T-helper 2 cell treated with Interferon-gamma antibody and Interleukin-4, amounts not matched to agents 100 ng/mL and 5 ng/mL, for 36 hours (primary cell): ENCODE measurements at regions not wholly inside any gene's neighbourhood (a gene's known extent, or its start where the extent isn't known, plus 50 kb on each side); places are given as distances from the start of the nearest gene placed in this dataset.

Experiments used
- intact Hi-C: fragments of 100-400 bp; cut with micrococcal nuclease; formaldehyde crosslinking; loops from one replicate; pipeline ENCODE4 v1.15.1; 2023

GRCh38 chr4:130146773-130147172 lies 1050.8 kb downstream of the C4orf33 start:
- intact Hi-C loops = no loop called here

DNA sequence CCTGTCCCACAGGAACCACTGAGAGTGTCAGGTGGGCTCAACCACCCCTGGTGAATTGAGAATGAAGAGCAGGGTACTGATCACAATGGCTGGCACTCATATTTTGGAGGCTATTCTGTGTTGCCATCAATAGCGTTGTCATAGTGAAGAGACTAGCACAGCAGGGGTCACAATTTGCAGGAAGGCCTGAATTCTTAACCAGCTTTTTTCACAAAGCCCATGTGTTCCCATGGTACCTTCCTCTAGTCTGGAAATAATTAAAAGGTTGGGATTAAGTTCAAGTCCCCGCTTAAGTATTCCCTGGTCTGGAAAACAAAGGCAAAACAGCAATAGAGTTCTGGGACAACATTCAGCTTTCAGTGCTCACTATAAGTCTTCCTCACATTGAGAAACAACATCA lies 1051.7 kb downstream of the C4orf33 start:
- intact Hi-C loops = no loop called here

- intact Hi-C loops = no loop called here
Measured at GRCh38 chr4:130154901-130155300, 1058.9 kb downstream of the C4orf33 start.

DNA sequence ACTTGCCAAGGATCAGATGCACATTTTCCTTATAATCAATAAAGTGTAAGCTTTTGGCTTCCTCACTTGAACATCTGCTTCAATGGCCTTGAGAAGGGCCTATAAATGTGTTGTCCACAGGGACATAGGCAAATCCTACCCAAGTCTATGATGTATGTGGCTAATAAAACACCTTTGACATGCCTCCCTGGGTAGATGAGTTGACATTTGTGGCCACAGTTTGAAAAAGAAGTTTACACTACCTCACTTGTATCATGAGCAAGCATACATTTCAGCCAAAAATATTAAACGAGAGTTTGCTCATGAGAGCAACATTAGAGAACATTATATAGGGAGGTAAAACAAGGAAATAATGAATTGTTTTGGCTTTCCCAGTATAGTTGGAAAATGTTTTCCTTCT lies 1067.7 kb downstream of the C4orf33 start:
- intact Hi-C loops = no loop called here

DNA sequence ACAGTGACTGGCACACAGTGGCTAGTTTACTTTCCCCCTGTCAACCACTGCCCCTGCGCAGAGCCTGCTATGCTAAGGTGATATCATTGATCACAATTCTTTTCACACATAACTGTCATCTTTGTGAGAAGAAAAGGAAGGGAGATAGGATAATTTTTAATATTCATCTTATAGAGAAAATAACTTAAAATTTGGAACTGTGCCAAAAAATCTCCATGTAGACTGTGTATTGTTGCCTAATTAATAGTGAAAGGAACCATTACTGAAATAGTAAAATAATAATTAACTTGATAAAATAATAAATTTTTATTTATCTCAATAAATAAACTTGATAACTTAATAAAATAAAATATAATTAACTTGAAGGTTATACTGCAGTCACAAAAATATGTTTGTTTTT lies 1069.4 kb downstream of the C4orf33 start:
- intact Hi-C loops = no loop called here

DNA sequence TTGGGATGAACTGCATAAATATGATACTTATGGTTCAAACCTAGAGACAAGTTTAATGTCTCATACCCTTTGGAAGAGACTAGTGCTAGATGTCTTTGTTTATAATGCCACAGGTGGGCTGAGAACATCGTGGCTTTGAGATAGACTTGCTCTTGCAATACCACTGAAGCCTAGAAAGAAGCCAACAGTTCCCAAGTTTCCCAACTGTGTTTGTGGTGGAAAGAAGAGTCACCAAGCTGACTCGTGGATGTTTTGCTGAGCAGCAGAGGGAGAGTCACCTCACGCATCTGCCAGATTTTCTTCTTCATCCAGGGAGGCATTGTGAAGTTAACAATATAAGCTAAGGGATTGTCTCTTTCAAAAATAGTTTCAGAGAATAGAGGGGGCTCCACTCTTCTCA lies 1076.2 kb downstream of the C4orf33 start:
- intact Hi-C loops = no loop called here

DNA sequence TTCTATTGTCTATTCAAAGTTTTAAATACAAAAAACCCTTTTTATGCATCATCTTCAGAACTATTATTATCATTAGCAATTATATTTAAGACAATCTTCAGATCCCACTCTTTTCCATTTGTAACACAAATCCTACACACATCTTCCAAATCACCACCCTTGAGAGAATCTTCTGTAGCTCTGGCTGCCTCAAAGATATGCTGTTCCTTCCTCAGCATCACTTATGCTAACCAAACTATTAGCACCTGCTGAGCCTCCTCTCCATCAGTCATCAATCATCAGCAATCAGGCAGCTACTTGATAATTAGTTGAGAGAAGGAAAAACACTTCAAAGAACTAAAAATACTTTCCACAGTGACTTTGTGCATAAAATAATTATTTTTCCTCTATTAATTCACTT lies 1082.2 kb downstream of the C4orf33 start:
- intact Hi-C loops = no loop called here

GRCh38 chr4:130183096-130183495 lies 1087.1 kb downstream of the C4orf33 start:
- intact Hi-C loops = no loop called here

GRCh38 chr4:130183766-130184165 lies 1087.8 kb downstream of the C4orf33 start:
- intact Hi-C loops = no loop called here

DNA sequence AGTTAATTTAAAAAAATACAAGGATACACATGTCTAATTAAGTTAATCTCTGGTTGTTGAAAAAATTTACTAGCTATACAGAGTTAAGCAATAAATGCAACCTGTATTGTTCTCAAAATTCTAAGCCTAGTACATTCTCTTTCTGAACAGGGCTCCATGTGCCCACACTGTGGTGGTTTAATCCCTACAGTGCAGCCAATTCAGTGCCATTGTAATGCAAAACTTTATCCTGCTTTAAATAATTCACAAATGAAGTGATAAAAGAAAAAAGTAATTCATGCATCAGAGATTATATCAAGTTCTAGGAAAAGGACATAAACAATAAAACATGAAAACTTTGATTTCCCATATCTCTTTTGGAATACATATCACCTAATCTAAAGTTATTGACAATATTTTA lies 1089.2 kb downstream of the C4orf33 start:
- intact Hi-C loops = no loop called here

GRCh38 chr4:130186931-130187330 lies 1091.0 kb downstream of the C4orf33 start:
- intact Hi-C loops = no loop called here

DNA sequence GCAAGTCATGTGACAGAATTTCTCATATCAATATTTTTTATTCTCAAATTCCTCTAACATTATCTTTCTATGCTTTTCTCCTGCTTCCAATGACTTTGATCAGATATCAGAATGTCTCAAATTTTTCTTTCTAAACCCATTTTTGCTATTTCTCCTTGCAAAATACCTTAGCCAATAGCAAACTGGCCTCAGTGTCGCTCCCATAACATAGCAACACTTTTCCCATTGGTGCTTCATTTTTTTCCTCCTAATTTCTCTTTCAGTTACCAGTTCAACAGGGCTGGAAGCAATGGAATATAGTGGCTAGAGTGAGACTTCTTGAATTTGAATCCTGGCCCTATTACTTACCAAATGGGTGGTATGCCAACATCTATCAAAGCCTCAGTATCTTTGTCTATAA lies 1091.6 kb downstream of the C4orf33 start:
- intact Hi-C loops = no loop called here

DNA sequence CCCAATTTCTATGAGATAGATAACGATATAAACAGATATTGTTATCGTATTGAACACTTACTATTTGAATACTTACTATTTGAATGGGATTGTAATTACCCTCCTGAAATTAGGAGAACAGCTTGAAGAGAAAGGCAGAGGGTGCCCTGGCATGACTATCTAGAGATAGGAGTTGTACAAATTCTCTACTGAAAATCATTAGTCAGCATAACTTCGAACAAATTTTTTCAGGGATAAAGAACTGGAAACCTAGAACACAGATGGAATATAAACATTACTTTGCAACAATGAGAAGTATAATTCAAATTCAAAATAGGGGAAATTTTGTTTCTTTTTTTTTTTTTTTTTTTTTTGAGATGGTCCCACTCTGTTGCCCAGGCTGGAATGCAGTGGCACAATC lies 1096.8 kb downstream of the C4orf33 start:
- intact Hi-C loops = no loop called here

DNA sequence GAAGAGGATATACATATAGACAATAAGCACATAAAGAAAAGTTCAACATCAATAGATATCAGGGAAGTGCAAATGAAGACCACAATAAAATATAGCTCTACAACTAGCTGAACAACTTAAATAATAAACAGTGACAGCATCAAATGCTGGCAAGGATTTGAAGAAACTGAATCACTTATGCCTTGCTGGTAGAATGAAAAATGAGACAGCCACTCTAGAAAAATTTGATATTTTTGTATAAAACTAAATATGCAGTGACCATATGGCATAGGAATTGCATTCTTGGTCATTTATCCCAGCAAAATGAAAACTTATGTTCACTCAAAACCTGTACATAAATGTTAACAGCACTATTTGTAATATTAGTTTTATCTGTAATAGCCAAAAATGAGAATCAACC lies 1102.0 kb downstream of the C4orf33 start:
- intact Hi-C loops = no loop called here

DNA sequence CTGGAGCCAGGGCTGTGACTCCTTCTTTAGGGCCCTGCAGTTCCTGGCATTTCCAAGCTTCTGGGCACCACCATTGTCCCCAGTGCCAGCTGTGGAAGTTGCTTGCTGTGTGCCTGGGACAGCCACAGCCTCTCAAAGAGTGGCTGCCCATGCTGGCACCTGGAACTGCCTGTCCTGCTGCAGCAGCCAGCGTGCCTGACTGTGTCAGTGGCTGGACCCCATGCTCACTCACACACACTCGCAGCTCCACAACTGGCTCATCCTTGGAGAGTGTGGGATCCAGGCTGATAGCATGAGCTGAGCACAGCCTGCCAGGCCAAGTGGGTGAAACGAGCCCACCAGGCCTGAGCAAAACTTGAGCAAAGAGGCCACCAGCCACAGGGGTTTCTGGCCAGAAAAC lies 1107.6 kb downstream of the C4orf33 start:
- intact Hi-C loops = no loop called here

DNA sequence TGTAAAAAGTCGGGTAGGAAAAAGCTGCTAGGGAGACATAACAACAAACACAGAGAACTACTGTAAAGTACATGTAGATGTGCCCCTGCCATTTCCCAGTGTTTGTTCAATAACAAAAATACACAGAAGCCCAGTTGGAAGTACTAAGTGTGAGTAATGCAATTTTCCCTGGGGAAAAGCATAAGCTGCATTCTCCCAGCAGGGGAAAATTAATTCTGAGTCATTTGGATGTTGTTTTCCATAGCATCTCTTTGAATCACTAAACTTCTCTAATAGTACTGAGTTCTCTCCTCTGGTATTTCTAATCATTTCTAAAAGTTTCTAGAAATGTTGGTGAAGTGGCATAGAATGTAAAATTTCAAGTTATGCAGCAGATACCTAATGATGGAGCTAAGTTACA lies 1114.9 kb downstream of the C4orf33 start:
- intact Hi-C loops = no loop called here

DNA sequence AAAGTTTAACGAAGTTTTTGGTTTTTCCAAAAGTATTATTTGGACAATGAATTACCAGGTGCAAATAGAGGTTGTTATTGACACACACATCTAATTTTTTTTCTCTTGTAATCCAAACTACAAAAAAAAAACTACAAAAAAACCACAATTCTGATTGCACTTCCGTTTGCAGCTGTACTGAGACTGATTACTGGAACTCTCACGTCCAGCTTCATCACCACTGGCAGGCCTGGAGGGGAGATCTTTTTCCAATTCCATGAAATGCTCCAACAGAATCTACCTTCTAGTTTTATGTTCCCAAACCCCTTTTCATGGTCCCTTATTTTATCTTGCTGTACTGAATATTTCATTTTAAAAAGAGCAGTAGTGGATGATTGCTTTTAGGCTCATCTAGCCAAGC lies 1118.3 kb downstream of the C4orf33 start:
- intact Hi-C loops = no loop called here

- intact Hi-C loops = no loop called here
Measured at GRCh38 chr4:130233377-130234047, 1137.6 kb downstream of the C4orf33 start.

- intact Hi-C loops = no loop called here
Measured at GRCh38 chr4:130238121-130238520, 1142.2 kb downstream of the C4orf33 start.

DNA sequence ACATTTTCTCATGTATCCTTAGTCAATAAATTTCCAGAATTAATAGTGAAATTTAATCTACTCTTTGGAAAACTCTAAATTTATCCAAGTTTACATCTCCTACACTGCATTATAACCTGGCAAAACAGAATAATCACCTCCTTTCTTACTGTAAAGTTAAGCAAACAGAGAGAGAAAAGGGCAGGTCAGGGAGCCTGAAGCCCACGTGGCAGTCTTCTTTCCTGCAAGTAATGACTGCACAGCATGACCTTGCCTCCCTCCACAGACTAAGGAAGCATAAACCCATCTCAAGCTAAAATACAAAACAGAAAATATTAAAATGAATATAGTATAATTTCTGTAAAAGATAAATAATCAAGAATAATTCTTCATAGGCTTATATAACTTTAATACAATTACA lies 1153.0 kb downstream of the C4orf33 start:
- intact Hi-C loops = no loop called here

GRCh38 chr4:130257271-130257670 lies 1161.3 kb downstream of the C4orf33 start:
- intact Hi-C loops = no loop called here

GRCh38 chr4:130266814-130267213 lies 1170.9 kb downstream of the C4orf33 start:
- intact Hi-C loops = no loop called here

DNA sequence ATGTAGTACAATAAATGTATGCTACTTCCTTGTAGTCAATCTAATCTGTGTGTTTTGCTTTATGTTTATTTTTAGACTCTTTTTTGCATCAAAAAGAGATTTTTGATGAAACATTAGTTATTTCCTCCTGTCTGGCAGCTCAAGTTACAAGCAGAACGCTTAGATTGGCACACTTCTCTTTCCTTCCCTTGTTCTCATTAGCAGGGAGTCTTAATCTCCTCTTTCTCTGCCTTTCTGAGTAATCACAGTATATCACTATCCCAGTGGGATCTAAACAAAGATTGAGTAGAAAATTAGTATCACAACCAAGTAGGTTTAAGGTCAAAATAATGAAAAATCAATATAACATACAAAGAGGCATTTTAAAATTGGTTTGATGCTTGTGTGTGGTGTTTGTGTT lies 1192.6 kb downstream of the C4orf33 start:
- intact Hi-C loops = no loop called here

DNA sequence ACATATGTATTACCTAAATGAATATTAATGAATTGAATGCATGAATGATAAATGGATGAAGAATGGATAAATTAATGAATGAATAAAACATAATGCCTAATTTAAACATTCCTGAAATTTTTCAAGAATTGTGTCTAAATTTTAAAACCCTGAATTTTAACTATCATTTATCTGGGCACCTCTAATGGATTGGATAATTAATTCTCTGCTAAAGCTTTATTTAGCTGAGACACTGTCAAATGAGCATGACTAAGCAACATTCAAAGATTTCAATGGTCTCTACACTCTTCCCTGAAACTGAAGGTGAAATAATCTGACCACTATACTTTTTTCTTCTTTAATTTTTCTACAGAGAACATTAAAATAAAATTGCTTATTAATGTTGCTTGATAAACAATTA lies 1197.7 kb downstream of the C4orf33 start:
- intact Hi-C loops = no loop called here
